H7 (cell line): ENCODE measurements at regions not wholly inside any gene's neighbourhood (a gene's known extent, or its start where the extent isn't known, plus 50 kb on each side); places are given as distances from the start of the nearest gene placed in this dataset.

Experiments used
- DNase-seq: peaks from one replicate; pipeline ENCODE4 v3.0.0; 2012
- H3K27me3 ChIP-seq: 2 replicates; pipeline ENCODE4 v1.6.0; 2011; ENCODE audit warnings: mild to moderate bottlenecking, low read length; ENCODE audit not compliant: control insufficient read depth, insufficient read depth
- H3K36me3 ChIP-seq: replicated peaks from 2 replicates; pipeline ENCODE4 v1.5.1; 2011; ENCODE audit warnings: low read length; ENCODE audit not compliant: control insufficient read depth, insufficient read depth
- H3K4me3 ChIP-seq: 2 replicates; pipeline ENCODE4 v1.5.1; 2011; ENCODE audit warnings: low read depth, mild to moderate bottlenecking, control low read depth, low read length, moderate library complexity; ENCODE audit not compliant: insufficient read depth

- H3K27me3 ChIP-seq, result no peaks in the 10 kb centered on the region
- DNase-seq, result no peak
- H3K36me3 ChIP-seq, result no peaks in the 10 kb centered on the region
- H3K4me3 ChIP-seq, result no peak overlapping the region
Observed at GRCh38 chr13:68257111-68257842, 1027.1 kb upstream of the PCDH9 start.

DNA sequence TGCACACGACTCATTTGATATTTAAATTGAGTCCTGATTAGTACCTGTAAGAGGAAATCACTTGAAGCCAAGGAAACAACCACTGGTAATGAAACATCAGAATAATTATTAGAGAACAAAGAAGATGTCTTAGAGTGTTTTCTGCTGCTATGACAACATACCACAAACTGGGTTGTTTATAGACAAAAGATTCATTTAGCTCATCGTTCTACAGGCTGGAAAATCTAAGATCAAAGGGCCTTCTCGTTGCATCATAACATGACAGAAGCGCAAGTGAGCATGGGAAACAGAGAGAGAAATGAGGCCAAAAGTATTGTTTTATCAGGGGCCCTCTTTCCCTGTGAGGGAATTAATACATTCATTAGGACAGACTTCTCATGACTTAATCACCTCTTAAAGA is 1024.0 kb upstream of the PCDH9 start:
- Histone ChIP-seq H3K27me3 (no peaks in the 10 kb centered on the region), H3K4me3 (no peak overlapping the region), H3K36me3 (no peaks in the 10 kb centered on the region)
- no peak for DNase-seq

DNA sequence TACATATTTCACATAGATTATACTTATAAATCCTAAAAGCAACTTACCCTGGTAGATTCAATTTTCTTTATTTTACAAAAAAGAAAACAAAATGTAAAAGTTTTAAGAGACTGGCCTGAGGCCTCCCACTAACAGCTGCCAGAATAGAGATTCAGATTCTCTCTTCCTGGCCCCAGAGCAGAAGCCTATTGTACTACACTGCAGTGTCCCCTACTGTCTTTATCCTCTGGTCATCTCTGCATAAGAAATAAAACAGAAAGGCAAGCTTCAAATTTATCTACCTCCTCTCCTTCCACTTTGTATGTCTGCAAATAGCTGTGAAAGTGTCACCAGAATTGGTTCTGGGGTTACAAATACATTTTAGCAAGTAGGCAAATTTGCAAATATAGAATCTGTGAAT is 1004.1 kb upstream of the PCDH9 start:
- Histone ChIP-seq H3K27me3 (no peaks in the 10 kb centered on the region; the same call in 1 of the 2 replicates), H3K4me3 (no peak overlapping the region), H3K36me3 (no peaks in the 10 kb centered on the region)
- DNase-seq, result peak; percentile 11

GRCh38 chr13:68232351-68233130 is 1002.4 kb upstream of the PCDH9 start:
- Histone ChIP-seq H3K36me3 (no peaks in the 10 kb centered on the region), H3K27me3 (no peaks in the 10 kb centered on the region; the same call in 1 of the 2 replicates), H3K4me3 (no peak overlapping the region)
- DNase-seq, result no peak

DNA sequence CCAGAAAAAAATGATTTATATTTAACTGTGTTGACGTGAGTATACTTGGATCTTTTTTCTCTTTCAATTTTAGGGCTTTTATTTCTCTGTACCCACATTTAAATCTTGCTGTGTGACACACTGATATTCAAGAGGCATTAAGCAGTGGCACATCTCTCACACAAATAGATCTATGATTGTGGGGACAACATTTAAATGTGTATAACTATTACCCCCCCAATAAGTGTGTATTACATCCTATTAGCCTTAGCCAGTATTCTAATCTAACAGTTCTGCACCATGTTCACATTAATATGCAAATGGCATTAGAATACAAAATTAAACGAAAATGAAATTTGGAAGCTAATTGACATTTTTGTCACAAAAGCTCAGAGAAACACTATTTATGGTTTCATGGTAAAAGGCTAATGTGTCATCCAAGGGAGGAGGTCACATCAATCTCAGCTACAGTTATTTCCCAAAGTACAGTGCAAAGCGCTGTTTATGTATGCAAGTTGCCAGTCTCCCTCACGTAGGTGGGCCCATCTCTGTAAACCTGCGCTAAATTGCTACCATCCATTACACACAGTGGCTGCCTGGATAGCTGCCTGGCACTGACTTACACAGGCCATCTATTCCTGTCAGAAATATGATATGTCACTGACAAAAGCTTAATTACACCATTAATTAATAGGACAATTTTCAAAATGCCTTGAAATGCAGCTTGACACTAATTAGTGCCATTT is 984.7 kb upstream of the PCDH9 start:
- DNase-seq, result no peak
- H3K27me3 ChIP-seq, result no peaks in the 10 kb centered on the region
- no peak overlapping the region for H3K4me3 ChIP-seq
- H3K36me3 ChIP-seq, result no peaks in the 10 kb centered on the region

GRCh38 chr13:68199271-68199670 is 969.1 kb upstream of the PCDH9 start:
- DNase-seq, result no peak
- H3K4me3 ChIP-seq, result no peak overlapping the region
- no peaks in the 10 kb centered on the region for H3K27me3 ChIP-seq
- H3K36me3 ChIP-seq, result no peaks in the 10 kb centered on the region

GRCh38 chr13:68190818-68191217 is 960.7 kb upstream of the PCDH9 start:
- no peak for DNase-seq
- Histone ChIP-seq H3K4me3 (no peak overlapping the region), H3K27me3 (no peaks in the 10 kb centered on the region), H3K36me3 (no peaks in the 10 kb centered on the region)

DNA sequence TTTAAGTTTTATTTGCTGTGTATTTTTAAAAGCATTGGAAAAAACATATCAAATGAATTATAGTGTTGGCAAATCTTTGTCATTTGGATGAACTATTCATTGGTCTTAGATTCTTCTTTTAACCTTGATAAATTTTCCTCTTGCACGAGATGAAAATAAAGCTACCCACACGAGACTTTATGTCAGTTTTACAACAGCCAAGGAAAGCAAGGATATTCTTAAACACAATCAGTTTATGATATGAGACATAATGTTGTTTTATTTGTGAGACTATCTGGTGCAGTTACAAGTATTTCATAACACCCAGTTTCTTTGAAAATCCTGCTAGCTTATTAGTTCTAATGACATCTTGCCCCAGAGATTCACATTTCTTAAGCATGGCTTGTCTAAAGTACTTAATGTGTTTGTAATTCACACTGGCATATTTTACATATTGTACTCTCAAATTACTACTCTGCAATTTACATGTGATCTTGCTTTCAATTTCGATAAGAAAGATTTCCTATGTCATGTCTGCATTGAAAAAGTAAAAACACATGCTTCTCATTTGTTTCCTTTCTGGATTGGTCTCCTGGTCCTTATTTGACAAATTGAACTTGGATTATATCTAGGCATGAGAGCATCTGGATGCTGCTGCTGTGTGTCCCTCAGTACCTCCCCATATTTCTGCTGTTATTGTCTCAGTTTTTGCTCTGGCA is 955.5 kb upstream of the PCDH9 start:
- H3K27me3 ChIP-seq, result no peaks in the 10 kb centered on the region
- no peak for DNase-seq
- no peak overlapping the region for H3K4me3 ChIP-seq
- H3K36me3 ChIP-seq, result no peaks in the 10 kb centered on the region

DNA sequence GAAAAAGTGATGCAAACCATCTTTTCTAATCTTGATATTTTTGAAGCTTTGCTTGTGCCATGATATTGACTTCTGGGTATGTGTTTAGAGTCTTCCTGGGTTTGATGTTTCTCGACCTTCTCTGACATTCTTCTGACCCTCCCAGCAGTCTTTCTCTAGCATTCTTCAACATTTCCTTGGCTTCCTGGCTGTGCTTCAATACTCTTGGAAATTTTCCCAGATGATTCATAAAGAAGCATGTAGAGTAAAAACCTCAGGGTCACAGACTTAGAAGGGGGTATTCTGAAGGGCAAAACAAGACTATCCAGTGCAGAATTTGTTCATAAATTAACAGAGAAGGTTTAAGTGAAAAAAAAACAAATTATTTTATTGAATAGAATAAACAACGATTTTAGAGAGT is 946.3 kb upstream of the PCDH9 start:
- DNase-seq, result no peak
- Histone ChIP-seq H3K4me3 (no peak overlapping the region), H3K36me3 (no peaks in the 10 kb centered on the region), H3K27me3 (no peaks in the 10 kb centered on the region)

DNA sequence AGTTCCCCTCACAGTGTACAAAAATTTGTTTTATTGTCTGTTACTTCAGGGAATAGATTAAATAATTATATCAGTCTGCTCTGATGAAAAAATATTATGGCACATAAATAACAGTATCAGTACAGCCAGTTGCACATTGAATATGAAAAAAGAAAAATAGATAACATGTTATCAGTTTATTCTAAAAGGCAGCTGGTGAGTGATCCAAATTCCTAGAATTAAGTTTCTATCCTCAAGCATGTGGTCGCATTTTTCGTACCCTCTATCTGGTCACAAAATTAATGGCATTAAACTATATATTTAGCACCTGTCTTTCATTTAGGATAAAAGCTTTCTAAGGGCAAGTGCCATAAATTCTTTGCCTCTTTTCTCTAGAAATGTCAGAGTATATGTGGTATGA is 944.8 kb upstream of the PCDH9 start:
- no peaks in the 10 kb centered on the region for H3K36me3 ChIP-seq
- no peaks in the 10 kb centered on the region for H3K27me3 ChIP-seq
- no peak overlapping the region for H3K4me3 ChIP-seq
- no peak for DNase-seq

GRCh38 chr13:68173111-68173510 is 943.0 kb upstream of the PCDH9 start:
- Histone ChIP-seq H3K4me3 (no peak overlapping the region), H3K27me3 (no peaks in the 10 kb centered on the region), H3K36me3 (no peaks in the 10 kb centered on the region)
- no peak for DNase-seq

DNA sequence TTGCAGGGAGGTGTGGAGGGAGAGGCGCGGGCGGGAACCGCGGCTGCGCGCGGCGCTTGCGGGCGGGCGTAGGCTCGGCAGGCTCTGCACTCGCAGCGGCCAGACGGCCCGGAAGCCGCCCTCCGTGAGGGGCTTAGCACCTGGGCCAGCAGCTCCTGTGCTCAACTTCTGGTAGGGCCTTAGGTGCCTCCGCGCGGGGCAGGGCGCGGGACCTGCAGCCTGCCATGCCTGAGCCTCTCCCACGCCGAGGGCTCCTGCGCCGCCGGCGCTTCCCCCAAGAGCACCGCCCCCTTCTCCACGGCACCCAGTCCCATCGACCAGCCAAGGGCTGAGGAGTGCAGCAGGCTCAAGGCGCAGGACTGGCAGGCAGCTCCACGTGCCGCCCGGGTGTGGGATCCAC is 940.8 kb upstream of the PCDH9 start:
- Histone ChIP-seq H3K27me3 (no peaks in the 10 kb centered on the region), H3K36me3 (no peaks in the 10 kb centered on the region), H3K4me3 (no peak overlapping the region)
- DNase-seq, result peak; percentile 6

DNA sequence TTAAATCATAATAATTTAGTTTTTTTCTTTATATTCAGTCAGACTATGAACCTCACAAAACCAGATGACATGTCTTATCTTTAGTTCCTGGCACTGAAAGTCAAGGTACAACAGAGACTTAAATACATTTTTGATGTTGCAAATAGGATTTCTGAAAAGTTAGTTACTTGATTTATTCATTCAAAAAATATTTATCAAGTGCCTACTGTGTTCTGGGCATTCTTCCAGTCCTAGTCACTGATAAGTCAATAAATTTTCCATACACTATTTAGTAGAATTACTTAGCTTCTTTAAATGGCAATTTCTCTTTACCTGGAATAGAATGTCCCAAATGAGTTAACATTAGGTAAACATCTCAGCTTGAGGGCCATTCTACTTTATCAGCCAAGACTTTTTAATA is 938.3 kb upstream of the PCDH9 start:
- no peak for DNase-seq
- H3K4me3 ChIP-seq, result no peak overlapping the region
- H3K36me3 ChIP-seq, result no peaks in the 10 kb centered on the region
- no peaks in the 10 kb centered on the region for H3K27me3 ChIP-seq

- no peaks in the 10 kb centered on the region for H3K27me3 ChIP-seq
- no peak for DNase-seq
- H3K4me3 ChIP-seq, result no peak overlapping the region
- no peaks in the 10 kb centered on the region for H3K36me3 ChIP-seq
Observed at GRCh38 chr13:68160466-68160865, 930.3 kb upstream of the PCDH9 start.
